ENCODE measurements at regions not wholly inside any gene's neighbourhood (a gene's known extent, or its start where the extent isn't known, plus 50 kb on each side); places are given as distances from the start of the nearest gene placed in this dataset.

DNA sequence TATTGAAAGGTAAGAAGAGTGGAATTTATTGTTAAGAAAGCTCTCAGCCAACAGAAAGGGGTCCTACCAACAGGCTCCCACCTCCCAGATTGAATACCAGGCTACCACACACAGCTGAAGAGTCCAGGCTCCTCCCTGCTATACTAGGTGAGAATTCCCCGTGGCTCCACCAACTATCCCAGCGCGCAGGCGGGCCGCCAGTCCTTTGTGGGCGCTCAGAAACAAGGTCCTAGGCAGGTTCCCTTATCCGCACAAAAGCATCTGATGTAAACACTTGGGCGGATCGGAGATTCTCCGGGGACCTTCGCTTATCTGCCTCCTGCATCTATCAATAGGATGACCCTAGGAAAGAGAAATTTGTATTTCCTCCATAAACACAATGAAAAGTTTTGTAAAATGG, 423.9 kb upstream of the ADGRL4 start:
- FAIRE-seq (no peak), DNase-seq (peak in 1 of 5 donors; percentile 51)
- intact Hi-C loops (cut with DNase I): no loop called here
- Histone ChIP-seq H3K27ac (ENCODE audit: low read depth in 2 of 2, low read length in 2 of 2) (no peak overlapping the region), H3K9me3 (ENCODE audit: control insufficient read depth in 2 of 3, insufficient read depth in 1 of 3, low read length in 3 of 3) (no peaks in the 10 kb centered on the region), H3K4me3 (ENCODE audit: low read length in 3 of 3) (no peak overlapping the region), H3K36me3 (ENCODE audit: control insufficient read depth in 2 of 3, insufficient read depth in 3 of 3, low read length in 3 of 3) (no peaks in the 10 kb centered on the region), H3K9ac (ENCODE audit: low read length in 3 of 3) (no peak overlapping the region), H3K27me3 (ENCODE audit: control insufficient read depth, insufficient read depth, low read length) (no peaks in the 10 kb centered on the region), H3K4me1 (ENCODE audit: control insufficient read depth in 2 of 3, insufficient read depth in 2 of 3, low read depth in 1 of 3, low read length in 3 of 3) (no peaks in the 10 kb centered on the region)
- TF ChIP-seq, protein P1, sequence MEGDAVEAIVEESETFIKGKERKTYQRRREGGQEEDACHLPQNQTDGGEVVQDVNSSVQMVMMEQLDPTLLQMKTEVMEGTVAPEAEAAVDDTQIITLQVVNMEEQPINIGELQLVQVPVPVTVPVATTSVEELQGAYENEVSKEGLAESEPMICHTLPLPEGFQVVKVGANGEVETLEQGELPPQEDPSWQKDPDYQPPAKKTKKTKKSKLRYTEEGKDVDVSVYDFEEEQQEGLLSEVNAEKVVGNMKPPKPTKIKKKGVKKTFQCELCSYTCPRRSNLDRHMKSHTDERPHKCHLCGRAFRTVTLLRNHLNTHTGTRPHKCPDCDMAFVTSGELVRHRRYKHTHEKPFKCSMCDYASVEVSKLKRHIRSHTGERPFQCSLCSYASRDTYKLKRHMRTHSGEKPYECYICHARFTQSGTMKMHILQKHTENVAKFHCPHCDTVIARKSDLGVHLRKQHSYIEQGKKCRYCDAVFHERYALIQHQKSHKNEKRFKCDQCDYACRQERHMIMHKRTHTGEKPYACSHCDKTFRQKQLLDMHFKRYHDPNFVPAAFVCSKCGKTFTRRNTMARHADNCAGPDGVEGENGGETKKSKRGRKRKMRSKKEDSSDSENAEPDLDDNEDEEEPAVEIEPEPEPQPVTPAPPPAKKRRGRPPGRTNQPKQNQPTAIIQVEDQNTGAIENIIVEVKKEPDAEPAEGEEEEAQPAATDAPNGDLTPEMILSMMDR (IDR thresholded peaks at IDR 0.05; ENCODE audit: borderline replicate concordance, extremely low read depth, insufficient read depth): no peak

DNA sequence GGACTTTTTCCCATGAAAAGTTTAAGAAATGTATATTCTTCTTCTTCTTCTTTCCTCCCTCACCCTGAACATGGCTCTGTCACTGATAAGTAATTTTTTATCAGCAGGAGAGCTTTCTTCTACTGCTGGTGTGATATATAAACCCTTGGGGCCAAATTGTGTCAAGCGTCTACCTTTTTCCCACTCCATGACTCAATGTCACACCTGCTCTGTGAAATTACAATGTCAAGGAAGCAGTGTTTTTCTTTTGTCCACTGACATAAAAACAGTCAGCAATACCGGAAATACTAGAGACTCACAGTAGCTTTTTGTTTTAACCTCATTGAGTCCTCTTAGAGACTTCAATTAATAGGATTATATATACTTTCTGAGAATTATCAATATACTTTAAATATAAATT, 416.2 kb upstream of the ADGRL4 start:
- no peak overlapping the region for H3K27ac ChIP-seq (ENCODE audit: low read depth in 2 of 2, low read length in 2 of 2)
- intact Hi-C loops (cut with DNase I): no loop called here
- DNase-seq: no peak
- no peaks in the 10 kb centered on the region for H3K36me3 ChIP-seq (ENCODE audit: control insufficient read depth in 2 of 3, insufficient read depth in 3 of 3, low read length in 3 of 3)
- no peaks in the 10 kb centered on the region for H3K9me3 ChIP-seq (ENCODE audit: control insufficient read depth in 2 of 3, insufficient read depth in 1 of 3, low read length in 3 of 3)
- H3K27me3 ChIP-seq (ENCODE audit: control insufficient read depth, insufficient read depth, low read length): no peaks in the 10 kb centered on the region
- H3K4me1 ChIP-seq (ENCODE audit: control insufficient read depth in 2 of 3, insufficient read depth in 2 of 3, low read depth in 1 of 3, low read length in 3 of 3): no peaks in the 10 kb centered on the region
- FAIRE-seq: no peak
- no peak overlapping the region for H3K9ac ChIP-seq (ENCODE audit: low read length in 3 of 3)
- TF ChIP-seq, protein P1 (IDR thresholded peaks at IDR 0.05; ENCODE audit: borderline replicate concordance, extremely low read depth, insufficient read depth): no peak
- H3K4me3 ChIP-seq (ENCODE audit: low read length in 3 of 3): no peak overlapping the region

DNA sequence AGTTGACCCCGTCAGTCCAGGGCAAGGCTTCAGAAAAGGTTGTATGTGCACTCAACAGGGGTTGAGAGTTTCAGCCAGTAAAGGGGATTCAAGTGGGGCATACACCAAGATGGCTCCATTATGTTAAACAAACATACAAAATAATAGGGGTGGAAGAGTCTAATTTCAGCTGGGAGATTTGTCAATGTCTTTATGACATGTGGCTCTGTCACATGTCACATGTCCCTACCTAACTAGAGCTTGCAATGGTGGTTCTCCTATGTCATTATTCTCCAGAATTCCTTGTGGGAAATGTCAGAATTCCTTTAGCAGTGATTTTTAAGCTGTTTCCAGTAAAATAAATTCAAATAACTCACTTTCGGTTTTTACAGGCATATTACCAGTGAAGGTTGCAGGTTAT, 392.0 kb upstream of the ADGRL4 start:
- Histone ChIP-seq H3K27ac (ENCODE audit: low read depth in 2 of 2, low read length in 2 of 2) (no peak overlapping the region), H3K27me3 (ENCODE audit: control insufficient read depth, insufficient read depth, low read length) (no peaks in the 10 kb centered on the region), H3K9ac (ENCODE audit: low read length in 3 of 3) (no peak overlapping the region), H3K36me3 (ENCODE audit: control insufficient read depth in 2 of 3, insufficient read depth in 3 of 3, low read length in 3 of 3) (no peaks in the 10 kb centered on the region), H3K4me1 (ENCODE audit: control insufficient read depth in 2 of 3, insufficient read depth in 2 of 3, low read depth in 1 of 3, low read length in 3 of 3) (no peaks in the 10 kb centered on the region), H3K4me3 (ENCODE audit: low read length in 3 of 3) (no peak overlapping the region), H3K9me3 (ENCODE audit: control insufficient read depth in 2 of 3, insufficient read depth in 1 of 3, low read length in 3 of 3) (no peaks in the 10 kb centered on the region)
- TF ChIP-seq, protein P1 (IDR thresholded peaks at IDR 0.05; ENCODE audit: borderline replicate concordance, extremely low read depth, insufficient read depth): no peak
- no peak for DNase-seq
- intact Hi-C loops (cut with DNase I): no loop called here
- no peak for FAIRE-seq

DNA sequence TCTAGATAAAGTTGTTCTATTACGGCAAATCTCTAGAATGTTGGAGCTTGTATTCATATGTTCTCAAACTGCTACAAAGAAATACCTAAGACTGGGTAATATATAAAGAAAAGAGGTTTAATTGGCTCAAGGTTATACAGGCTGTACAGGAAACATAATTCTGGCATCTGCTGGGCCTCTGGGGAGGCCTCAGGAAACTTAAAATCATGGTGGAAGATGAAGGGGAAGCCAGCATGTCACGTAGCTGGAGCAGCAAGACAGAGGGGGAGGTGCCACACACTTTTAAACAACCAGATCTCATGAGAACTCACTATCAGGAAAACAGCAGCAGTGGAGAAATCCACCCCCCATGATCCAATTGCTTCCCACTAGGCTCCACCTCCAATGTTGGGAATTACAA, 390.4 kb upstream of the ADGRL4 start:
- Histone ChIP-seq H3K36me3 (ENCODE audit: control insufficient read depth in 2 of 3, insufficient read depth in 3 of 3, low read length in 3 of 3) (no peaks in the 10 kb centered on the region), H3K27ac (ENCODE audit: low read depth in 2 of 2, low read length in 2 of 2) (no peak overlapping the region), H3K9me3 (ENCODE audit: control insufficient read depth in 2 of 3, insufficient read depth in 1 of 3, low read length in 3 of 3) (no peaks in the 10 kb centered on the region), H3K27me3 (ENCODE audit: control insufficient read depth, insufficient read depth, low read length) (no peaks in the 10 kb centered on the region), H3K4me1 (ENCODE audit: control insufficient read depth in 2 of 3, insufficient read depth in 2 of 3, low read depth in 1 of 3, low read length in 3 of 3) (no peaks in the 10 kb centered on the region), H3K4me3 (ENCODE audit: low read length in 3 of 3) (no peak overlapping the region), H3K9ac (ENCODE audit: low read length in 3 of 3) (no peak overlapping the region)
- DNase-seq (no peak), FAIRE-seq (no peak)
- TF ChIP-seq, protein P1 (IDR thresholded peaks at IDR 0.05; ENCODE audit: borderline replicate concordance, extremely low read depth, insufficient read depth): no peak
- intact Hi-C loops (cut with DNase I): no loop called here

All from kidney (tissue), 13 donors.